T-helper 17 cell (primary cell): ENCODE measurements at regions not wholly inside any gene's neighbourhood (a gene's known extent, or its start where the extent isn't known, plus 50 kb on each side); places are given as distances from the start of the nearest gene placed in this dataset.

Experiments
- ATAC-seq: fragments of 150-1000 bp; cut with Tn5 transposase; 2 replicates; pipeline ENCODE4 v1.10.0; 2021; ENCODE audit warnings: mild to moderate bottlenecking, moderate library complexity
- DNase-seq, 3 donors: peaks; one replicate each; pipeline versions ENCODE4 v3.0.0 to v3.0.0-alpha.2; 2020 to 2021
- H3K9me3 ChIP-seq: one replicate; pipeline ENCODE4 v1.7.0; 2013; ENCODE audit warnings: low read length, mild to moderate bottlenecking; ENCODE audit not compliant: control insufficient read depth, poor library complexity, severe bottlenecking
- H3K27ac Mint-ChIP-seq: one replicate; pipeline ENCODE4 v1.8.0; 2022; ENCODE audit warnings: mild to moderate bottlenecking, moderate library complexity, mixed read lengths
- H3K27me3 Mint-ChIP-seq: one replicate; pipeline ENCODE4 v1.8.0; 2022; ENCODE audit warnings: mixed read lengths
- H3K36me3 Mint-ChIP-seq: one replicate; pipeline ENCODE4 v1.8.0; 2022; ENCODE audit warnings: low read depth, mixed read lengths
- H3K4me1 Mint-ChIP-seq: one replicate; pipeline ENCODE4 v1.8.0; 2022; ENCODE audit warnings: mild to moderate bottlenecking, mixed read lengths
- H3K4me3 Mint-ChIP-seq: one replicate; pipeline ENCODE4 v1.8.0; 2022; ENCODE audit warnings: mild to moderate bottlenecking, moderate library complexity, mixed read lengths

DNA sequence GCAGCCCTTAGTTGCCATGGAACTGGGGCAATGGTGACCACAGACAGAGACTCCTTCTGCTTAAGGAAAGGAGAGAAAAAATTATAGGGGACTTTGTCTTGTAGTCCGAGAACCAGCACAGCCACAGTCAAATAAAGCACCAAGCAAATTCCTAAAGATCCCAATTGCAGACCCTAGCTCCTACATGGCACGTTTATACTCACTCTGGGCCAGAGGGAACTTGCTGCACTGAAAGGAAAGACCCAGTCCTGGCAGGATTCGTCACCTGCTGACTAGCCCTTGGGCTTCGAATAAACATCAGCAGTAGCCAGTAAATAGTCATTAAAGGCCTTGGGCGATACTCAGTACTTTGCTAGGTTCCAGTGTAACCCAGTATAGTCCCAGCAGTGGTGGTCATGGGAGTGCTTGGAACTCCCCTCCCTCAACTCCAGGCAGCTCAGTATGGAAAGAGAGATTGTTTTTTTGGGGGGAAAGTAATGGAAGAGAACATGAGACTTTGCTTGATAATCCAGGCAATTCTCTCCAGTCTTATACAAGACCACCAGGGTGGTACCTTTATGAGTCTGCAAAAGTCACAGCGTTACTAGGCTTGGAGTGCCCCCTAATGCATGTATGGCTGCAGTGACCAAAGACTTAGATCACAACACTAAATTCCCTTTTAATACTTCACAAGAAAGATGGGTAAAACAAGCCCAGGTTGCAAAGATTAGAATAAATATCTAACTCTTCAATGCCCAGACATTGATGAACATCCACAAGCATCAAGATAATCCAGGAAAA is 66.4 kb upstream of the AGTR1 start:
- ATAC-seq (no peak), DNase-seq (no peak)
- H3K27ac Mint-ChIP-seq = no peak overlapping the region
- H3K4me1 Mint-ChIP-seq = no peaks in the 10 kb centered on the region
- no peaks in the 10 kb centered on the region for H3K27me3 Mint-ChIP-seq
- H3K36me3 Mint-ChIP-seq = no peaks in the 10 kb centered on the region
- no peak overlapping the region for H3K4me3 Mint-ChIP-seq
- H3K9me3 ChIP-seq = no peaks in the 10 kb centered on the region

GRCh38 chr3:148641722-148642121 is 56.0 kb upstream of the AGTR1 start:
- DNase-seq (no peak), ATAC-seq (no peak)
- no peaks in the 10 kb centered on the region for H3K9me3 ChIP-seq
- no peak overlapping the region for H3K4me3 Mint-ChIP-seq
- H3K36me3 Mint-ChIP-seq = no peaks in the 10 kb centered on the region
- no peak overlapping the region for H3K27ac Mint-ChIP-seq
- H3K27me3 Mint-ChIP-seq = no peaks in the 10 kb centered on the region
- no peaks in the 10 kb centered on the region for H3K4me1 Mint-ChIP-seq

DNA sequence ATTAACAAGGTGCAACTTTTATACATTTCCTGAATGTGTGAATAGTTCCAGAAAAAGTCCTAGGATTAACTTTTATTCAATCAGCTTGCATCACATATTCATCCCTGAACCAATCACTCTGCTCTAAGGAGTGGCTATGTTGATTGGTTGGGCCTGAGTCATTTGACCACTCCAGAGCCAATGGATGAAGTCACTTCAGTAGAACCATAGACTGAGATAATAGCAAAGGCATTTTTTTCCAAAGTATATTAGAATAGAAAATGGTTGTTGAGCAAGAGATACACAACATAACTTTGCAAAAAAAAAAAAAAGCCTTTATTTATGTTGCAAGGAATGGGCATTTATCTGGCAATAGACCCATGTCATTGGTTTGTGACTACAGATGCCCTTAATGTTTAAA is 55.5 kb upstream of the AGTR1 start:
- Mint-ChIP-seq H3K36me3 (no peaks in the 10 kb centered on the region), H3K4me1 (no peaks in the 10 kb centered on the region), H3K4me3 (no peak overlapping the region), H3K27ac (no peak overlapping the region), H3K27me3 (no peaks in the 10 kb centered on the region)
- no peak for ATAC-seq
- DNase-seq = no peak
- H3K9me3 ChIP-seq = no peaks in the 10 kb centered on the region

GRCh38 chr3:148642616-148643015 is 55.1 kb upstream of the AGTR1 start:
- Mint-ChIP-seq H3K27me3 (no peaks in the 10 kb centered on the region), H3K36me3 (no peaks in the 10 kb centered on the region), H3K27ac (no peak overlapping the region), H3K4me1 (no peaks in the 10 kb centered on the region), H3K4me3 (no peak overlapping the region)
- ATAC-seq (no peak), DNase-seq (no peak)
- no peaks in the 10 kb centered on the region for H3K9me3 ChIP-seq

DNA sequence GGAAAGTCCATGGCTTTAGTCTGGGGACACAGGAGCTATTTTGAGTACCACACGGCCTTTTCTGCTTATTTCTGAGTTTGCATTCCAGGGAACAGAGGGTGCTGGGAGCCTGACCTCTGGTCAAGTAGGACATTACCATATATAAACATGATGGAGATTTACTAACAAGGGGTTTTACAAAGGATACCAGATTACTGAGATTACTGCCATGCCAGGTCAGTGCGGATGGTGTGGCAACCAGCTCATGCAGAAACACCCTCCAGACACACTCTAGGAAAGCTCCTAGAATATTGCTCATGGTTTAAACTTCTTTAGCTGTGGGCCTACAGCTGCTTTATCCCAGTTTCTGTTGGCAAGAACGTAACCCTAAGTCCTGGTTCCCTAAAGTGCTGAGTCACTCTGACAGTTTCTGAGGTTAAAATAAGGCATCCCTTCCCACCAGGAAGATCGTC is 54.3 kb upstream of the AGTR1 start:
- Mint-ChIP-seq H3K36me3 (no peaks in the 10 kb centered on the region), H3K27ac (no peak overlapping the region), H3K27me3 (no peaks in the 10 kb centered on the region), H3K4me1 (no peaks in the 10 kb centered on the region), H3K4me3 (no peak overlapping the region)
- ATAC-seq (no peak), DNase-seq (no peak)
- no peaks in the 10 kb centered on the region for H3K9me3 ChIP-seq

GRCh38 chr3:148646126-148646665 is 51.5 kb upstream of the AGTR1 start:
- DNase-seq (no peak), ATAC-seq (no peak)
- H3K9me3 ChIP-seq = no peaks in the 10 kb centered on the region
- no peaks in the 10 kb centered on the region for H3K27me3 Mint-ChIP-seq
- H3K27ac Mint-ChIP-seq = no peak overlapping the region
- no peak overlapping the region for H3K4me3 Mint-ChIP-seq
- no peaks in the 10 kb centered on the region for H3K4me1 Mint-ChIP-seq
- H3K36me3 Mint-ChIP-seq = no peaks in the 10 kb centered on the region
